Thyroid gland (tissue), 4 donors: ENCODE measurements at regions not wholly inside any gene's neighbourhood (a gene's known extent, or its start where the extent isn't known, plus 50 kb on each side); places are given as distances from the start of the nearest gene placed in this dataset.

Experiments
- DNase-seq, 2 donors: peaks; one replicate each; pipeline ENCODE4 v3.0.0-alpha.2; 2019
- H3K27ac ChIP-seq, 3 donors: fragments of 200-600 bp; sonication (generic); 1 replicate in 2 of 3; 2 replicates in 1 of 3; pipeline ENCODE4 v1.5.1; 2016 to 2019; ENCODE audit warnings: mild to moderate bottlenecking in 1 of 3, moderate library complexity in 1 of 3
- H3K27me3 ChIP-seq: fragments of 200-600 bp; sonication (generic); one replicate; pipeline ENCODE4 v1.5.1; 2019
- H3K36me3 ChIP-seq, 2 donors: fragments of 200-600 bp; sonication (generic); one replicate each; pipeline ENCODE4 v1.5.1; 2016 to 2019
- H3K4me1 ChIP-seq, 2 donors: fragments of 200-600 bp; sonication (generic); one replicate each; pipeline ENCODE4 v1.5.1; 2017 to 2019
- H3K4me3 ChIP-seq, 3 donors: fragments of 200-600 bp; sonication (generic); replicated peaks in 1 of 3; 1 replicate in 2 of 3; 2 replicates in 1 of 3; pipeline ENCODE4 v1.5.1; 2016; ENCODE audit warnings: mild to moderate bottlenecking in 1 of 3
- H3K9me3 ChIP-seq: fragments of 200-600 bp; sonication (generic); one replicate; pipeline ENCODE4 v1.5.1; 2017
- CTCF ChIP-seq, 6 experiments: fragments of 200-600 bp in 3 of 6; fragments of 450-650 bp in 3 of 6; sonication (generic) in 3 of 6; IDR thresholded peaks; one replicate each; pipeline ENCODE4 v1.5.1; 2016 to 2019; ENCODE audit warnings: antibody characterized with exemption in 6 of 6, mild to moderate bottlenecking in 2 of 6, inconsistent platforms in 1 of 6, moderate library complexity in 1 of 6
- POLR2A ChIP-seq, 2 donors: fragments of 450-650 bp; IDR thresholded peaks; one replicate each; pipeline ENCODE4 v1.6.1; 2017; ENCODE audit warnings: antibody characterized with exemption in 2 of 2, mild to moderate bottlenecking in 2 of 2, moderate library complexity in 1 of 2
- WGBS, 2 donors: methylation state at CpG; one replicate each; pipeline ENCODE4 v1.1.5; 2017; 5-methylcytosine and 5-hydroxymethylcytosine counted together
- intact Hi-C: fragments of 100-400 bp; cut with DNase I; formaldehyde crosslinking; loops from one replicate; pipeline ENCODE4 v1.15.1; 2023

- intact Hi-C loops = no loop called here
- H3K27me3 ChIP-seq = no peaks in the 10 kb centered on the region
- peak overlapping the region in 2 of 3 donors; percentile 11 to 51 for H3K27ac ChIP-seq
Observed at GRCh38 chr17:69711541-69711940, 297.0 kb downstream of the MAP2K6 start.

GRCh38 chr17:69712801-69713311 lies 298.4 kb downstream of the MAP2K6 start:
- Histone ChIP-seq H3K27me3 (no peaks in the 10 kb centered on the region), H3K4me1 (peaks cover 29 to 36% of the 10 kb centered on the region in 2 donors), H3K4me3 (no peak overlapping the region), H3K27ac (peak overlapping the region in 1 of 3 donors; percentile 51), H3K36me3 (no peaks in the 10 kb centered on the region), H3K9me3 (no peaks in the 10 kb centered on the region)
- WGBS, 2 donors = 71 to 81% methylated on average over 2 of the region's 2 CpGs
- intact Hi-C loops = no loop called here
- no peak for DNase-seq
- no peak for TF ChIP-seq CTCF (IDR thresholded peaks at IDR 0.05)
- TF ChIP-seq POLR2A (IDR thresholded peaks at IDR 0.05) = no peak

More at GRCh38 chr17:69711541-69711940, 297.0 kb downstream of the MAP2K6 start:
- peak; percentile 11 to 23 for DNase-seq
- TF ChIP-seq CTCF (IDR thresholded peaks at IDR 0.05) (no peak), POLR2A (IDR thresholded peaks at IDR 0.05) (no peak)
- no peaks in the 10 kb centered on the region for H3K9me3 ChIP-seq
- H3K4me3 ChIP-seq = no peak overlapping the region
- WGBS, 2 donors = 40 to 41% methylated on average over 4 of the region's 4 CpGs
- peaks cover 18 to 23% of the 10 kb centered on the region in 2 donors for H3K4me1 ChIP-seq
- no peaks in the 10 kb centered on the region for H3K36me3 ChIP-seq

GRCh38 chr17:69713815-69714214 lies 299.3 kb downstream of the MAP2K6 start:
- DNase-seq = no peak
- Histone ChIP-seq H3K36me3 (no peaks in the 10 kb centered on the region), H3K27ac (no peak overlapping the region), H3K27me3 (no peaks in the 10 kb centered on the region), H3K4me3 (no peak overlapping the region), H3K4me1 (peaks cover 29 to 40% of the 10 kb centered on the region in 2 donors), H3K9me3 (no peaks in the 10 kb centered on the region)
- intact Hi-C loops = no loop called here
- 87 to 90% methylated on average over 4 of the region's 4 CpGs for WGBS, 2 donors
- TF ChIP-seq CTCF (IDR thresholded peaks at IDR 0.05) = no peak
- TF ChIP-seq POLR2A (IDR thresholded peaks at IDR 0.05) = no peak

GRCh38 chr17:69714669-69715068 lies 300.2 kb downstream of the MAP2K6 start:
- 60 to 63% methylated on average over 2 of the region's 2 CpGs for WGBS, 2 donors

More at GRCh38 chr17:69714669-69715068, 300.2 kb downstream of the MAP2K6 start:
- Histone ChIP-seq H3K4me1 (peaks cover 29 to 40% of the 10 kb centered on the region in 2 donors), H3K36me3 (no peaks in the 10 kb centered on the region), H3K27ac (no peak overlapping the region), H3K27me3 (no peaks in the 10 kb centered on the region), H3K4me3 (no peak overlapping the region), H3K9me3 (no peaks in the 10 kb centered on the region)
- DNase-seq = no peak
- intact Hi-C loops = no loop called here
- TF ChIP-seq POLR2A (IDR thresholded peaks at IDR 0.05) (no peak), CTCF (IDR thresholded peaks at IDR 0.05) (no peak)
